22Rv1 (cell line): ENCODE measurements at regions not wholly inside any gene's neighbourhood (a gene's known extent, or its start where the extent isn't known, plus 50 kb on each side); places are given as distances from the start of the nearest gene placed in this dataset.

ENCODE experiments used
- ZFX ChIP-seq: fragments of 450-650 bp; IDR thresholded peaks from 2 replicates; pipeline ENCODE4 v1.6.1; 2017; ENCODE audit warnings: antibody characterized with exemption, borderline replicate concordance
- TF ChIP-seq, protein P1 (sequence below): fragments of 450-650 bp; IDR thresholded peaks from 2 replicates; pipeline ENCODE4 v1.5.1; 2017; ENCODE audit warnings: mild to moderate bottlenecking

GRCh38 chr11:29231991-29232390, 784.8 kb downstream of the KCNA4 start:
- TF ChIP-seq, protein P1, sequence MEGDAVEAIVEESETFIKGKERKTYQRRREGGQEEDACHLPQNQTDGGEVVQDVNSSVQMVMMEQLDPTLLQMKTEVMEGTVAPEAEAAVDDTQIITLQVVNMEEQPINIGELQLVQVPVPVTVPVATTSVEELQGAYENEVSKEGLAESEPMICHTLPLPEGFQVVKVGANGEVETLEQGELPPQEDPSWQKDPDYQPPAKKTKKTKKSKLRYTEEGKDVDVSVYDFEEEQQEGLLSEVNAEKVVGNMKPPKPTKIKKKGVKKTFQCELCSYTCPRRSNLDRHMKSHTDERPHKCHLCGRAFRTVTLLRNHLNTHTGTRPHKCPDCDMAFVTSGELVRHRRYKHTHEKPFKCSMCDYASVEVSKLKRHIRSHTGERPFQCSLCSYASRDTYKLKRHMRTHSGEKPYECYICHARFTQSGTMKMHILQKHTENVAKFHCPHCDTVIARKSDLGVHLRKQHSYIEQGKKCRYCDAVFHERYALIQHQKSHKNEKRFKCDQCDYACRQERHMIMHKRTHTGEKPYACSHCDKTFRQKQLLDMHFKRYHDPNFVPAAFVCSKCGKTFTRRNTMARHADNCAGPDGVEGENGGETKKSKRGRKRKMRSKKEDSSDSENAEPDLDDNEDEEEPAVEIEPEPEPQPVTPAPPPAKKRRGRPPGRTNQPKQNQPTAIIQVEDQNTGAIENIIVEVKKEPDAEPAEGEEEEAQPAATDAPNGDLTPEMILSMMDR: no peak
- TF ChIP-seq ZFX: no peak
